ENCODE measurements at regions not wholly inside any gene's neighbourhood (a gene's known extent, or its start where the extent isn't known, plus 50 kb on each side); places are given as distances from the start of the nearest gene placed in this dataset.

DNA sequence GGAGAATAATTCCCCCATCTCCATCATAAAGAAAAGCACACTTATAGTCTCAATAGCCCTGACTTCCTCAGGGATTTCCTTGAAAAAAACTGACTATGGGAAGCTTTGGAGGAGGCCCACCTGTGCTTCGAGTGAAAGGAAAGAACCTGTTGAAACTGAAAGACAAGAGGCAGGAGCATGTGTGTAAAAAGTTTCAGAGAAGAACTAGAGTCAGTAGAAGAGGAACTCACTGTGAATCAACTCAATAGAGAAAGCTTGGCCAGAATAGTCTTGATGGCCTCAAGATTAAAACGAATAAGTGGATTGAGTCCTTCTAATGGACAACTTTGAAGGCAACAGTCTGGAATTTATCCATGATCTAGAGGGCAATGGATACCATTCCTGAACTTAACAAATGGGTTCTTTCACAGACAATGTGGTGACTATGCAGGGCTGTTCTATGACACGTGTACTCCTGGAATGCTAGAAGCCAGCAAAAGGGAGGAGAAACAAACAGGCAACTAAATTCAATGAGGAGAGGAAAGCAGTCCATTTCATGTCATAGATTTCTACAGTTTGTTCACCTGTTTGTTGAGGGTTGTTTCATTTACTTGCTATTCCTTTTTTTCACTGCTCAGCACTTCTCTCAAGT lies 442.3 kb downstream of the GRB14 start:
- no peak overlapping the region for H3K4me3 ChIP-seq (ENCODE audit: low read depth, low read length)
- DNase-seq (ENCODE audit: low read depth, low spot score): no peak
- ChIA-PET POLR2A (no interaction called here), CTCF (no interaction called here)
- TF ChIP-seq, protein P1, sequence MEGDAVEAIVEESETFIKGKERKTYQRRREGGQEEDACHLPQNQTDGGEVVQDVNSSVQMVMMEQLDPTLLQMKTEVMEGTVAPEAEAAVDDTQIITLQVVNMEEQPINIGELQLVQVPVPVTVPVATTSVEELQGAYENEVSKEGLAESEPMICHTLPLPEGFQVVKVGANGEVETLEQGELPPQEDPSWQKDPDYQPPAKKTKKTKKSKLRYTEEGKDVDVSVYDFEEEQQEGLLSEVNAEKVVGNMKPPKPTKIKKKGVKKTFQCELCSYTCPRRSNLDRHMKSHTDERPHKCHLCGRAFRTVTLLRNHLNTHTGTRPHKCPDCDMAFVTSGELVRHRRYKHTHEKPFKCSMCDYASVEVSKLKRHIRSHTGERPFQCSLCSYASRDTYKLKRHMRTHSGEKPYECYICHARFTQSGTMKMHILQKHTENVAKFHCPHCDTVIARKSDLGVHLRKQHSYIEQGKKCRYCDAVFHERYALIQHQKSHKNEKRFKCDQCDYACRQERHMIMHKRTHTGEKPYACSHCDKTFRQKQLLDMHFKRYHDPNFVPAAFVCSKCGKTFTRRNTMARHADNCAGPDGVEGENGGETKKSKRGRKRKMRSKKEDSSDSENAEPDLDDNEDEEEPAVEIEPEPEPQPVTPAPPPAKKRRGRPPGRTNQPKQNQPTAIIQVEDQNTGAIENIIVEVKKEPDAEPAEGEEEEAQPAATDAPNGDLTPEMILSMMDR (IDR thresholded peaks at IDR 0.05; ENCODE audit: insufficient read depth, low read length, missing control alignments): no peak

DNA sequence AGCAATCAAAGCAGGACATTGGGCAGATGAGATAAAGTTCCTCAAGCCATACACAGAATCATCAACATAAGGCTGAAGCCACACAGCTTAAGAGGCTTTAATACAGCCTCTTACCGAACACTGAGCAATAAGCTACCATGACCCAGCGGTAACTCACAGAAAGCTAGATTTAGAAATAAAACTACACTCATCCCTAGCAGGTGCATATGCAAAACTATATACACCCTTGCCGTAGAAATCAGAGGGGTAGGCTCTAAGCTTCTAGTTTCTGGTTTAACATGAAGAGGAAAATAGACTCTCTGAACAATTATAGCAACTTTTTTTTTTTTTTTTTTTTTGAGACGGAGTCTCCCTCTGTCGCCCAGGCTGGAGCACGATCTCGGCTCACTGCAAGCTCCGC lies 428.8 kb upstream of the FIGN start:
- TF ChIP-seq, protein P1 (IDR thresholded peaks at IDR 0.05; ENCODE audit: insufficient read depth, low read length, missing control alignments): no peak
- POLR2A ChIA-PET: no interaction called here
- H3K4me3 ChIP-seq (ENCODE audit: low read depth, low read length): no peak overlapping the region
- DNase-seq (ENCODE audit: low read depth, low spot score): no peak
- CTCF ChIA-PET: no interaction called here

DNA sequence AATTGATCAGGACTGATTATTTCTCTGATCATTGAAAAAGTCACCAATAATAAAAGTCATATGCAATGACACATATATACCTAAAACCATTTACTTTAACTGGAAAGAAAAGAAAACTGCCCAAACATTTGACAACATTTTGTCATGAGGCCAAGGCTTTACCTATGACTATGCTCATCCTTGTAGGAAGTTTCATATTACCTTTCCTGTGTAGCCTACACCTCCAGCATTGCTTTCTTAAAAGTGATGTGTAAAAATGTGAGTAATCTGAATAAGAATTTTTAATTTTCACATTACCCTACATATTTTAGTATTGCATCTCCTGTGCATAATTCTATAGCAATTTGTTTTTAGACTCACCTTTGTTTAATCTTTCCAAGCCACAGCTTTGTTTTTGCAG lies 419.8 kb upstream of the FIGN start:
- H3K4me3 ChIP-seq (ENCODE audit: low read depth, low read length): no peak overlapping the region
- TF ChIP-seq, protein P1 (IDR thresholded peaks at IDR 0.05; ENCODE audit: insufficient read depth, low read length, missing control alignments): no peak
- ChIA-PET POLR2A (no interaction called here), CTCF (no interaction called here)
- no peak for DNase-seq (ENCODE audit: low read depth, low spot score)

DNA sequence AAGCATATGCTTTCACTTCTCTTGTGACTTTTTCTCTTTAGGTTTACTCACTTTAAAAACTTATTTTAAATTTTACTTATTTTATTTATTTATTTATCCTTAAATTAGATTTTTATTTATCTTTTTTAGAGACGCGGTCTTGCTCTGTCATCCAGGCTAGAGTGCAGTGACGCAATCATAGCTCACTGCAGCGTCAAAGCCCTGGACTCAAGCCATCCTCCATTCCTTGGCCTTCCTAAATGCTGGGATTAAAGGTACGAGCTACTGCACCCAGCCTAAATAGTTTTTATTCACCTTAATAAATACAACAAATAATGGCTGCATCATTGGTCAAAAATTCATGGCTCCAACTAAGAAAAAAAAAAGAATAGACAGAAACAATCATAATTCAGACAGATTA lies 415.7 kb upstream of the FIGN start:
- no peak overlapping the region for H3K4me3 ChIP-seq (ENCODE audit: low read depth, low read length)
- TF ChIP-seq, protein P1 (IDR thresholded peaks at IDR 0.05; ENCODE audit: insufficient read depth, low read length, missing control alignments): no peak
- POLR2A ChIA-PET: no interaction called here
- DNase-seq (ENCODE audit: low read depth, low spot score): no peak
- CTCF ChIA-PET: no interaction called here

DNA sequence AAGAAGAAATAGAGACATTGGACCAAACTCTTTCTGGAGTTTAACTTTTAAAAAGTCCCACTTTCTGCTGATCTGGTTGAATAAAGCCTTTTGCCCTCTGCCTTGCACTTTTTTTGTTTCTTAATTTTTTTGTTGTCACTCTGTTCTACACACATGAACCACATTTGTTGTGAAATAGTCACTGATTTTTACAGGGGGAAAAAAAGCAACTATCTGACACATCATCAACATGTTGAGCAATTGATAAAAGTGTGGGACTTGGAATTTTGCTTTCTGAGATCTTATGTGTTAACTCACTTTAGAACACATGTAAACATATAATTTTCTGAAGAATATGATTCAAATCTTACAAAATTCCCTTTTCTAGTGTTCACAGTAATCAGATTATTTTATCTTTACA lies 414.8 kb upstream of the FIGN start:
- ChIA-PET CTCF (no interaction called here), POLR2A (no interaction called here)
- DNase-seq (ENCODE audit: low read depth, low spot score): no peak
- TF ChIP-seq, protein P1 (IDR thresholded peaks at IDR 0.05; ENCODE audit: insufficient read depth, low read length, missing control alignments): no peak
- H3K4me3 ChIP-seq (ENCODE audit: low read depth, low read length): no peak overlapping the region

DNA sequence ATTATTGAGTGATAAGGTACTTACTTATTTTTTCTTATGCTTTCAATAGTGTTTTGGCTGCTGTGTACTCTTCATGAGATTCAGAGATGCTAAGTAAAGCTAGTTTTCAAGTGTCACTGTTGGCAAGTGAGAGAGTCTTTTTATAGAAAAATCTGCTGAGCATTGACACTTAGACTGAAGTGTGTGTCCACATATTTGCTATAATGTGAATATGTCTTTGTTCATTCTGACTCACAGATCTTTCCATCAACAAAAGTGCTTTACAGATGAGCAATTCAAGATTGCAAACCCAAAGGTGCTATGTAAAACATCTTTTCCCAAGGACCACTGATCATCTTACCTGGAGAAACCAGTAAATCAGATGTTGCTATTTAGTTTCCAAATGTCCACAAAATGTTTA lies 410.6 kb upstream of the FIGN start:
- ChIA-PET POLR2A (no interaction called here), CTCF (no interaction called here)
- TF ChIP-seq, protein P1 (IDR thresholded peaks at IDR 0.05; ENCODE audit: insufficient read depth, low read length, missing control alignments): no peak
- no peak overlapping the region for H3K4me3 ChIP-seq (ENCODE audit: low read depth, low read length)
- DNase-seq (ENCODE audit: low read depth, low spot score): no peak

Data from AG04449 (cell line).